ENCODE measurements at regions not wholly inside any gene's neighbourhood (a gene's known extent, or its start where the extent isn't known, plus 50 kb on each side); places are given as distances from the start of the nearest gene placed in this dataset.

- TF ChIP-seq POLR2A (IDR thresholded peaks at IDR 0.05) (no peak), CTCF (IDR thresholded peaks at IDR 0.05 in 8 of 11, conservative IDR thresholded peaks at IDR 0.05 in 3 of 11) (no peak), POLR2AphosphoS5 (IDR thresholded peaks at IDR 0.05) (no peak)
- Histone ChIP-seq H3K36me3 (no peaks in the 10 kb centered on the region), H3K9me3 (peaks cover 0 to 6% (median 0%) of the 10 kb centered on the region in 8 donors), H3K27me3 (replicated peaks in 1 of 7) (no peaks in the 10 kb centered on the region), H3K27ac (no peak overlapping the region), H3K4me1 (no peaks in the 10 kb centered on the region), H3K4me3 (no peak overlapping the region)
- DNase-seq = no peak
- WGBS, 5 donors = 78 to 94% (median 86%) methylated on average over 4 of the region's 4 CpGs
- intact Hi-C loops (cut with DNase I; ENCODE audit: low total_unique reads) = no loop called here
Observed at GRCh38 chr5:35417040-35417439, 186.8 kb upstream of the PRLR start.

DNA sequence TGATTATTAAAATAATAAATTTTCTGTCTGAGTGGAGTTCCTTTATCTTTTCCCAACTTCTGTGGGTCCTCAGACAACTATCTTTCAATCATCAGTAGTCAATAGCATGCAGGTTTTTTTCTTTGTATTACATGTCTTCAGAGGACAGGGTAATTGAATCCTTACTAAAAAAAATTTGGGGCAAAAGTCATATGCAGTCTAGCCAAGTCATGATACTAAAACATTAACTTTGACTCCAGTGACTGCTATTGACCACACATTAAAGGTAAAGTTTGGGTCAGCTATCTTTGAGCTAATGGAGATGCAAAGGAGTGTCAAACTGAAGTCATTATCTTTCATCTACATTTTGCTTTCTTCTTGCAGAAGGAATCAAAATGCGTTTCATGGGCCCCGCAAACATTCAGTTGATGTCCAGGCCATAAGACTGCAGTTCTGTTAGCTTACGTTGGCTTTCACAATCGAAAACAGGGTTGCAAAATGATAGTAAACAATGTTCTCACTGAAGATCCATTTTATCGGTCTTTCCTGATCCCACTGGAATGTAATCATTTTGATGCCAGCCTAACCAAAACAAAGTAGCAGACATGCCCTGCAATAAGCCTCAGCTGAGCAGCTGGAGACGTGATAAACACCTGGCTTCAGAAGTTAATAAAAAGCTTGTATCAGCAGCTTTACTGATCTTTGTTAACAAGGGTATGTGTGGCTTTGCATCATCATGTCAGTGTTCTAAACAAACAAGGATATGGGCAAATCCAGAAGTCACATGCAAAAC is 186.1 kb upstream of the PRLR start:
- WGBS, 5 donors = 65 to 80% (median 71%) methylated on average over 6 of the region's 6 CpGs
- intact Hi-C loops (cut with DNase I; ENCODE audit: low total_unique reads) = no loop called here
- no peaks in the 10 kb centered on the region for H3K4me1 ChIP-seq
- no peak overlapping the region for H3K27ac ChIP-seq
- H3K4me3 ChIP-seq = no peak overlapping the region
- TF ChIP-seq CTCF (IDR thresholded peaks at IDR 0.05 in 8 of 11, conservative IDR thresholded peaks at IDR 0.05 in 3 of 11) = no peak
- TF ChIP-seq POLR2AphosphoS5 (IDR thresholded peaks at IDR 0.05) = no peak
- no peak for TF ChIP-seq POLR2A (IDR thresholded peaks at IDR 0.05)
- no peak for DNase-seq
- peaks cover 0 to 6% (median 0%) of the 10 kb centered on the region in 8 donors for H3K9me3 ChIP-seq
- no peaks in the 10 kb centered on the region for H3K36me3 ChIP-seq
- no peaks in the 10 kb centered on the region for H3K27me3 ChIP-seq (replicated peaks in 1 of 7)

- H3K27ac ChIP-seq = no peak overlapping the region
- H3K4me1 ChIP-seq = no peaks in the 10 kb centered on the region
- intact Hi-C loops (cut with DNase I; ENCODE audit: low total_unique reads) = no loop called here
- peaks cover 0 to 6% (median 0%) of the 10 kb centered on the region in 8 donors for H3K9me3 ChIP-seq
- no peak overlapping the region for H3K4me3 ChIP-seq
- WGBS, 5 donors = 87 to 95% (median 92%) methylated on average over 2 of the region's 2 CpGs
- no peaks in the 10 kb centered on the region for H3K27me3 ChIP-seq (replicated peaks in 1 of 7)
- DNase-seq = no peak
- H3K36me3 ChIP-seq = no peaks in the 10 kb centered on the region
- no peak for TF ChIP-seq CTCF (IDR thresholded peaks at IDR 0.05 in 8 of 11, conservative IDR thresholded peaks at IDR 0.05 in 3 of 11)
- TF ChIP-seq POLR2AphosphoS5 (IDR thresholded peaks at IDR 0.05) = no peak
- TF ChIP-seq POLR2A (IDR thresholded peaks at IDR 0.05) = no peak
Observed at GRCh38 chr5:35415309-35415708, 185.0 kb upstream of the PRLR start.

- Histone ChIP-seq H3K36me3 (no peaks in the 10 kb centered on the region), H3K4me3 (no peak overlapping the region), H3K27me3 (replicated peaks in 1 of 7) (no peaks in the 10 kb centered on the region), H3K4me1 (no peaks in the 10 kb centered on the region), H3K27ac (no peak overlapping the region), H3K9me3 (peaks cover 0 to 6% (median 0%) of the 10 kb centered on the region in 8 donors)
- TF ChIP-seq CTCF (IDR thresholded peaks at IDR 0.05 in 8 of 11, conservative IDR thresholded peaks at IDR 0.05 in 3 of 11) (no peak), POLR2A (IDR thresholded peaks at IDR 0.05) (no peak), POLR2AphosphoS5 (IDR thresholded peaks at IDR 0.05) (no peak)
- 68 to 81% (median 80%) methylated on average over 1 of the region's 1 CpG for WGBS, 5 donors
- intact Hi-C loops (cut with DNase I; ENCODE audit: low total_unique reads) = no loop called here
- no peak for DNase-seq
Observed at GRCh38 chr5:35409361-35409760, 179.1 kb upstream of the PRLR start.

Measured in spleen (tissue), 11 donors.